ENCODE measurements at regions not wholly inside any gene's neighbourhood (a gene's known extent, or its start where the extent isn't known, plus 50 kb on each side); places are given as distances from the start of the nearest gene placed in this dataset.

- no peak for TF ChIP-seq CTCF (IDR thresholded peaks at IDR 0.05)
- no peak for TF ChIP-seq POLR2A (IDR thresholded peaks at IDR 0.05)
Measured at GRCh38 chr14:82905762-82906161, 1372.1 kb upstream of the SEL1L start.
